ENCODE measurements at regions not wholly inside any gene's neighbourhood (a gene's known extent, or its start where the extent isn't known, plus 50 kb on each side); places are given as distances from the start of the nearest gene placed in this dataset.

- DNase-seq, result no peak
Observed at GRCh38 chr10:33126742-33127141, 168.7 kb upstream of the ITGB1 start.

- DNase-seq, result no peak
Observed at GRCh38 chr10:33125522-33126517, 167.8 kb upstream of the ITGB1 start.

GRCh38 chr10:33125111-33125510 lies 167.1 kb upstream of the ITGB1 start:
- no peak for DNase-seq

GRCh38 chr10:33123680-33124079 lies 165.7 kb upstream of the ITGB1 start:
- DNase-seq, result no peak

GRCh38 chr10:33122014-33122809 lies 164.2 kb upstream of the ITGB1 start:
- DNase-seq, result no peak

GRCh38 chr10:33120700-33121099 lies 162.7 kb upstream of the ITGB1 start:
- DNase-seq, result no peak

GRCh38 chr10:33120275-33120674 lies 162.2 kb upstream of the ITGB1 start:
- no peak for DNase-seq

- DNase-seq, result no peak
Observed at GRCh38 chr10:33117816-33118215, 159.8 kb upstream of the ITGB1 start.

GRCh38 chr10:33117230-33117629 lies 159.2 kb upstream of the ITGB1 start:
- no peak for DNase-seq

GRCh38 chr10:33115738-33116719 lies 158.0 kb upstream of the ITGB1 start:
- peak in 1 of 2 donors; percentile 4 for DNase-seq

GRCh38 chr10:33114451-33114952 lies 156.5 kb upstream of the ITGB1 start:
- DNase-seq, result no peak

- no peak for DNase-seq
Observed at GRCh38 chr10:33113466-33113865, 155.4 kb upstream of the ITGB1 start.

GRCh38 chr10:33112831-33113455 lies 154.9 kb upstream of the ITGB1 start:
- DNase-seq, result no peak

- DNase-seq, result no peak
Observed at GRCh38 chr10:33111488-33112051, 153.5 kb upstream of the ITGB1 start.

GRCh38 chr10:33109788-33110469 lies 151.9 kb upstream of the ITGB1 start:
- DNase-seq, result peak in 1 of 2 donors; percentile 6

GRCh38 chr10:33109384-33109783 lies 151.4 kb upstream of the ITGB1 start:
- no peak for DNase-seq

- DNase-seq, result no peak
Observed at GRCh38 chr10:33107953-33108352, 149.9 kb upstream of the ITGB1 start.

GRCh38 chr10:33106767-33107166 lies 148.7 kb upstream of the ITGB1 start:
- DNase-seq, result no peak

GRCh38 chr10:33103863-33104379 lies 145.9 kb upstream of the ITGB1 start:
- DNase-seq, result no peak

- DNase-seq, result no peak
Observed at GRCh38 chr10:33102071-33102470, 144.0 kb upstream of the ITGB1 start.

Measured in inflammatory macrophage (primary cell).